ENCODE measurements at regions not wholly inside any gene's neighbourhood (a gene's known extent, or its start where the extent isn't known, plus 50 kb on each side); places are given as distances from the start of the nearest gene placed in this dataset.

DNA sequence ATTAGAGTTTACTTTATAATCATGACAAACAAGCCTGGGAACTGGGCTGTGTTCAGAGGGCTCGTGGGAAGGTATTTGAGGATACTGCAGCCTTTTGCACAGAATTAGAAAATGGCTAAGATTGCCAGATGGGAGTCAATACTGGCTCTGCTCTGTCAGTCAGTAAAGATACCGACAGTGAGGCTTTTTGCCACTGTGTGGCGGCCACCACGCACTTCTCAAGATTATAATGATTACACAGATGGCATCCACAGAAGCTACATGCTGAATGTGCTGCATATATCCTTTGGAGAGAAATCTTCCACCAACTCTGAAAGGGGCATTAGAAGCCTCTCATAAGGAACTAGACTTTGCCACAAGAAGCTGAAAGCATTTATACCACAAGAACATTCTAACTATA is 213.4 kb upstream of the PTBP2 start:
- no peaks in the 10 kb centered on the region for H3K9me3 ChIP-seq (ENCODE audit: control insufficient read depth, low read length)

DNA sequence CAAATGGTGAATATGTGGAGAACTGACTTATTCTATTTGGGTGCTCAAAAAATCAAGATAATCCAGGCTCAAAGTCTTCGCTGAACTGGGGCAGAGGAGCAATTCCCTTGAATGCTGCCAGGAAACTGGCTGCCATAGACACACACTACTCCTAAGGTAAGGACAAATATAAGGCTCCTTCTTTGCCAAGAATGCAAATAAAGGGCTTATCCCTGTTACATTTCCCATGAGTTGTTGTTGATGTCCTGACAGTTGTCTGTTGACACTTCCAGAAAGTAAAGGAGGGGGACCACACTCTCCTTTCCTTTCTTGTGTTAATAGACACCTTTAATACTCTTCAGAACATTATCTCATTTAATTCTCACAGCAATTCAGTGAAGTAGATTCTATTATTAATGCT is 212.2 kb upstream of the PTBP2 start:
- Histone ChIP-seq H3K9ac (ENCODE audit: low read length) (no peak overlapping the region), H3K36me3 (ENCODE audit: control insufficient read depth, insufficient read depth, low read length, severe bottlenecking) (no peaks in the 10 kb centered on the region), H3K27me3 (replicated peaks; ENCODE audit: control insufficient read depth, insufficient read depth, low read length) (no peaks in the 10 kb centered on the region), H3K4me3 (ENCODE audit: low read length) (no peak overlapping the region), H3K4me1 (ENCODE audit: control insufficient read depth, insufficient read depth, low read length) (no peaks in the 10 kb centered on the region), H3K9me3 (ENCODE audit: control insufficient read depth, low read length) (no peaks in the 10 kb centered on the region)
- DNase-seq (ENCODE audit: low read depth): no peak

More for the DNA sequence above, 213.4 kb upstream of the PTBP2 start:
- H3K4me1 ChIP-seq (ENCODE audit: control insufficient read depth, insufficient read depth, low read length): no peaks in the 10 kb centered on the region
- H3K36me3 ChIP-seq (ENCODE audit: control insufficient read depth, insufficient read depth, low read length, severe bottlenecking): no peaks in the 10 kb centered on the region
- no peak for DNase-seq (ENCODE audit: low read depth)
- no peak overlapping the region for H3K4me3 ChIP-seq (ENCODE audit: low read length)
- H3K27me3 ChIP-seq (replicated peaks; ENCODE audit: control insufficient read depth, insufficient read depth, low read length): no peaks in the 10 kb centered on the region
- no peak overlapping the region for H3K9ac ChIP-seq (ENCODE audit: low read length)

DNA sequence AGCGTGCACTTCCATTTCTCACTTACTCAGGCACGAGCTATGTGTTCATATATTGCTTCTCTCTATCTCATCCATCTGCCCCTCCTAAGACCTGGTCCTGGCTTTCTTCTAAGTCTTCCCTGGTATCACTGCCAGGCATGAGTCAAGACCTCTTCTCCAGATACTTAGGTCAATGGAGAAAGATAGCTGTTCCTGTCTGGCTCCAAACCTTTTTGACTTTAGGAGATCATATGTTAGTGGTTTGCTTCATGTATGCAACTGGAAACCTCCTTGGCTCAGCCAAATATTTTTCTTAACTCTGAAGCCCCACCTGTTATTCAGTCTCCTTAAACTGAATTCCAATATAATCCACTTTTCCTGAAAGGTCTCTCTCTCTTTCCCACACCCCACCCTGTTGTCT is 211.6 kb upstream of the PTBP2 start:
- H3K27me3 ChIP-seq (replicated peaks; ENCODE audit: control insufficient read depth, insufficient read depth, low read length): no peaks in the 10 kb centered on the region
- no peaks in the 10 kb centered on the region for H3K36me3 ChIP-seq (ENCODE audit: control insufficient read depth, insufficient read depth, low read length, severe bottlenecking)
- no peak overlapping the region for H3K9ac ChIP-seq (ENCODE audit: low read length)
- no peaks in the 10 kb centered on the region for H3K9me3 ChIP-seq (ENCODE audit: control insufficient read depth, low read length)
- H3K4me1 ChIP-seq (ENCODE audit: control insufficient read depth, insufficient read depth, low read length): no peaks in the 10 kb centered on the region
- no peak for DNase-seq (ENCODE audit: low read depth)
- H3K4me3 ChIP-seq (ENCODE audit: low read length): no peak overlapping the region

DNA sequence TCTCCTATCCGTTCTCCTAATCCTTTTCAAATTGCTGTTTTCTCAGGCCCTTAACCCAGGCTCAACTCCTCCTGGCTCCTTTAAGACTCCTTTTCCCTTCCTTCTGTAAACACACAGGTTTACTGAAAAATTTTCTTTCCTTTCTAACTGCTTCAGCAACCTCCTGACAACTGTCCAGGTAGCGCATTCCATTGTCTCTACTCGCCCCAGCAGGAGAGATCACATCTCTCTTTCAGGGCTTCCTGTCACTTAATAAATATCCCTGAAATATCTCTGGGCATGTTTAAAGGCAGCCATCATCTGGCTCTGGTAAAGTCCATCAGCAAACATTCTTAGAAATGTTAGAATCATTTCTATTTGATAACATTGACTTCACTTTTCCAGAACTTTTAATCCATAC is 211.2 kb upstream of the PTBP2 start:
- no peak for DNase-seq (ENCODE audit: low read depth)
- Histone ChIP-seq H3K9me3 (ENCODE audit: control insufficient read depth, low read length) (no peaks in the 10 kb centered on the region), H3K4me1 (ENCODE audit: control insufficient read depth, insufficient read depth, low read length) (no peaks in the 10 kb centered on the region), H3K9ac (ENCODE audit: low read length) (no peak overlapping the region), H3K4me3 (ENCODE audit: low read length) (no peak overlapping the region), H3K36me3 (ENCODE audit: control insufficient read depth, insufficient read depth, low read length, severe bottlenecking) (no peaks in the 10 kb centered on the region), H3K27me3 (replicated peaks; ENCODE audit: control insufficient read depth, insufficient read depth, low read length) (no peaks in the 10 kb centered on the region)

DNA sequence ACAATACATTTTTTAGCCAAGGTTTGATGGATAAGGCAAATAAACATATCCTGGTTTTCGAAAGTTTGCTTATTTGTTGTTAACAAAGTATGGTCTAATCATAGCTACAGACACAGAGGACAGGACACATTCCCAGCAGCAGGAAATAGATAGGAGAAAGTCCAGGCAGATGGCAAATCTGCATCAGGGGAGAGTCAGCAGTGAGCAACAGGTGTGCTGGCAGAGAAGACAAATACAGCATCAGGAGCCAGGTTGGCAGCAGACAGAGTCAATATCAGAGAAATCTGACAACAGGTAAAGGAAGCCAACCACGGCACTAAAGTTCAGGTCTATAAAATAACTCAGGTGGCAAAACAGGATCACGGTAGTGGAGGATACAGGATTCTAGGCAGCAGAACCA is 210.7 kb upstream of the PTBP2 start:
- Histone ChIP-seq H3K27me3 (replicated peaks; ENCODE audit: control insufficient read depth, insufficient read depth, low read length) (no peaks in the 10 kb centered on the region), H3K4me3 (ENCODE audit: low read length) (no peak overlapping the region), H3K36me3 (ENCODE audit: control insufficient read depth, insufficient read depth, low read length, severe bottlenecking) (no peaks in the 10 kb centered on the region), H3K4me1 (ENCODE audit: control insufficient read depth, insufficient read depth, low read length) (no peaks in the 10 kb centered on the region), H3K9me3 (ENCODE audit: control insufficient read depth, low read length) (no peaks in the 10 kb centered on the region), H3K9ac (ENCODE audit: low read length) (no peak overlapping the region)
- no peak for DNase-seq (ENCODE audit: low read depth)

DNA sequence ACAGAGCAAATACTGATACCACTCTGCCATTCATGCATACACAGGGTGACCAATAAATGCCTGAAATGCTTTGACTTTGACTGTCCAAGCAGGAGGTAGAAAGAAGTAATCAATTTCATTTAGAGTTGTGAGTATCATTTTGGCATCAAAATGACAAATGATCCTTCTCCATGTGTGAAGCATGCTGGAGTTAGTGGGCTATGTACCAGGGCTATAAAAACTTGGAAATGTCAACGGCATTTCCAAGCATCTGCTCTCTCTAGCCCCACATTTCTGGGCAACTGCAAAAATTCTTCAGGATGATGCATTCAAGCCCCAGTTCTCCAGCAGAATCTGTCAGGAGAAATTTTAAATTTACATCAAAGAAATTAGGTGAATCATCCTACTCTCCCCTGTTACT is 208.4 kb upstream of the PTBP2 start:
- H3K4me3 ChIP-seq (ENCODE audit: low read length): no peak overlapping the region
- no peaks in the 10 kb centered on the region for H3K4me1 ChIP-seq (ENCODE audit: control insufficient read depth, insufficient read depth, low read length)
- H3K9me3 ChIP-seq (ENCODE audit: control insufficient read depth, low read length): no peaks in the 10 kb centered on the region
- H3K27me3 ChIP-seq (replicated peaks; ENCODE audit: control insufficient read depth, insufficient read depth, low read length): no peaks in the 10 kb centered on the region
- DNase-seq (ENCODE audit: low read depth): no peak
- no peak overlapping the region for H3K9ac ChIP-seq (ENCODE audit: low read length)
- H3K36me3 ChIP-seq (ENCODE audit: control insufficient read depth, insufficient read depth, low read length, severe bottlenecking): no peaks in the 10 kb centered on the region

DNA sequence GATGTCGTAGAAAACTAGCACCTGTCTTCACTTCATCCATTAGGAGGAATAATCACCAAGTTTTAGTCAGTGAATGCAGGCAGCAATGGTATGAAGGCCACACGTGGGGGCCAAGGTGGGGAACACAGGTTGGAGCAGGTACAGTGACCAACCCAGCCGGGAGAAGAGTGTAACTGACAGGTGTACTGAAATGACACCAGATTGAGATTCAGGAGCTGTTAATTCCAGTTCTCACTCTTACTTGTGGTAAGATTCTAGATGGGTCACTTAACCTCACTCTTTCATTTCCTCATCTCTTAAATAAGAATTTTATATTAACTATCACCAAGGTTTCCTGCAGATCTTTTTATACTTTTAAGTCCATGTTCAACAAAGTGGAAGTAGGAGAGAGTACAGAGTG is 206.2 kb upstream of the PTBP2 start:
- Histone ChIP-seq H3K36me3 (ENCODE audit: control insufficient read depth, insufficient read depth, low read length, severe bottlenecking) (no peaks in the 10 kb centered on the region), H3K9me3 (ENCODE audit: control insufficient read depth, low read length) (no peaks in the 10 kb centered on the region), H3K4me1 (ENCODE audit: control insufficient read depth, insufficient read depth, low read length) (peaks cover 8% of the 10 kb centered on the region), H3K9ac (ENCODE audit: low read length) (no peak overlapping the region), H3K27me3 (replicated peaks; ENCODE audit: control insufficient read depth, insufficient read depth, low read length) (no peaks in the 10 kb centered on the region), H3K4me3 (ENCODE audit: low read length) (no peak overlapping the region)
- DNase-seq (ENCODE audit: low read depth): no peak

DNA sequence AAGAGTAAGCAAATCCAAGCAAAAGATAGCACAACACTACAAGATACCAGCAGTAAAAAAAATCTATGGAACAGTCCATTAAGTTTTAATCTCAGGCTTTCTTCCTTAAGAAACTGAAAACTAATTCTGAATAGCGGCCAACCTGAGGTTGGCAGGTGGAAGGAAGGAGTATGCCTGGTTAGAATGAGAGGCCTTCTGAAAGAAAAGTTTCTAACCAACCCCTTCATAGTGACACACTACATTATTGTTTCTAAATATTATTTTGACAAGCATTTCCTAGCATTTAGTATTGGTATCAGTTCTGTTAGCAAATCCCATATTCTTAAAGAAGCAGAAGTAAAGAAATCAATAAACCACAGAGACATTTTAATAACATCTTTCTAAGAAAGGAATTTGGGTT is 205.7 kb upstream of the PTBP2 start:
- DNase-seq (ENCODE audit: low read depth): no peak
- H3K9ac ChIP-seq (ENCODE audit: low read length): no peak overlapping the region
- H3K27me3 ChIP-seq (replicated peaks; ENCODE audit: control insufficient read depth, insufficient read depth, low read length): no peaks in the 10 kb centered on the region
- no peaks in the 10 kb centered on the region for H3K36me3 ChIP-seq (ENCODE audit: control insufficient read depth, insufficient read depth, low read length, severe bottlenecking)
- no peaks in the 10 kb centered on the region for H3K9me3 ChIP-seq (ENCODE audit: control insufficient read depth, low read length)
- no peak overlapping the region for H3K4me3 ChIP-seq (ENCODE audit: low read length)
- peaks cover 13% of the 10 kb centered on the region for H3K4me1 ChIP-seq (ENCODE audit: control insufficient read depth, insufficient read depth, low read length)

DNA sequence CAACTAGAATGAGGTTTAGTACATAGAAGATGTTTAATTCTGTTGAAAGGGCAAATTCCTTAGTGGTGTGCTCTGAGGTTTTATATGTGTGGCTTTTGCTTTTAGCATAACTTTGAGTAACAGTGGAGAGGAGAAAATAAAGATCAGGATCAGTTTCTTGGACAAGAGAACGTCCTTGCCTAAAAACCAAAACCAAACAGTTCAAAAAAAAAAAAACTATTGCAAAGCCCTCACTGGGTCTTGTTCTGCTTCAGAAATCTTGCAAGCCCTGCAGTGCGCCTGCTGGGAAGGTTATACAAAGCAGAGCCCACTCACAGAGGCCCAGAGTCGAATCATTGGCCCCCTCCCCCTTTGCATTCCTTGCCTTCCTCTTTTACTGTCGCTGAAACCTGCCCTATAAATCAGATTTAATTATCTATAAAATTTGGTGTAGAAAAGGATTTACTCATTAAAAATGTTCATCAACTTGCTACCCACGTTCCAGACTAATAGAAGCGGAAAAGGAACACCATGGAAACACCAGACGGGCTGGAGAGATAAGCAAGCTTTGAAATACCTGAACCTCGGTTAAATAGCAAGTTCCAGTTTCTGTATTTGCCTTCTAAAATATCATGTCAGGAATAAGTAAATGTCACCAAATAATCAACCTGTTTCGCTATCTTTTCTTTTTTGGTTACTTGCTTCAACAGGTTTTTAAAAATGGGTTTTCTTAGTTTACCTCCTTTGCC is 201.6 kb upstream of the PTBP2 start:
- DNase-seq (ENCODE audit: low read depth): no peak

DNA sequence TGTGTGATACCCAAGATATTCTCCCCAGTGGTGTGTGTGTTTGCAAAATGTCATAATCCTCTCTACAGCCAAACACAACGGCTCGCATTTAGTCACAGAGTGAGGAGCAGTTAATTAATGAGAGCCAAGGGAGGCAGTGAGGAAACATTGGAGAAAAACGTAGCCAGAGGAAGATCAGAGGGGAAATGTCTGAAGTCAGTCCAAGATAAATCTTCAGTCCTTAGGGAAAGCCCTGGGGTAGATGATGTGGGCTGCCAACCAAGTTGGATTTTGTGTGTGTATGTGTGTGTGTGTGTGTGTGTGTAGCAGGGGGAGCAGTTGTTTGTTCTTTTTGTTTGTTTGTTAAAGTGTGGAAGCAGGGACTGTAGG is 201.0 kb upstream of the PTBP2 start:
- peak; percentile 20 for DNase-seq (ENCODE audit: low read depth)
- peaks cover 44% of the 10 kb centered on the region for H3K4me1 ChIP-seq (ENCODE audit: control insufficient read depth, insufficient read depth, low read length)
- peak overlapping the region; percentile 44 for H3K9ac ChIP-seq (ENCODE audit: low read length)
- peak overlapping the region; percentile 39 for H3K4me3 ChIP-seq (ENCODE audit: low read length)
- no peaks in the 10 kb centered on the region for H3K36me3 ChIP-seq (ENCODE audit: control insufficient read depth, insufficient read depth, low read length, severe bottlenecking)
- no peaks in the 10 kb centered on the region for H3K27me3 ChIP-seq (replicated peaks; ENCODE audit: control insufficient read depth, insufficient read depth, low read length)
- H3K9me3 ChIP-seq (ENCODE audit: control insufficient read depth, low read length): no peaks in the 10 kb centered on the region

More for the DNA sequence above, 201.6 kb upstream of the PTBP2 start:
- Histone ChIP-seq H3K4me1 (ENCODE audit: control insufficient read depth, insufficient read depth, low read length) (peaks cover 39% of the 10 kb centered on the region), H3K27me3 (replicated peaks; ENCODE audit: control insufficient read depth, insufficient read depth, low read length) (no peaks in the 10 kb centered on the region), H3K36me3 (ENCODE audit: control insufficient read depth, insufficient read depth, low read length, severe bottlenecking) (no peaks in the 10 kb centered on the region), H3K9me3 (ENCODE audit: control insufficient read depth, low read length) (no peaks in the 10 kb centered on the region), H3K9ac (ENCODE audit: low read length) (peak overlapping the region; percentile 44), H3K4me3 (ENCODE audit: low read length) (peak overlapping the region; percentile 39)

DNA sequence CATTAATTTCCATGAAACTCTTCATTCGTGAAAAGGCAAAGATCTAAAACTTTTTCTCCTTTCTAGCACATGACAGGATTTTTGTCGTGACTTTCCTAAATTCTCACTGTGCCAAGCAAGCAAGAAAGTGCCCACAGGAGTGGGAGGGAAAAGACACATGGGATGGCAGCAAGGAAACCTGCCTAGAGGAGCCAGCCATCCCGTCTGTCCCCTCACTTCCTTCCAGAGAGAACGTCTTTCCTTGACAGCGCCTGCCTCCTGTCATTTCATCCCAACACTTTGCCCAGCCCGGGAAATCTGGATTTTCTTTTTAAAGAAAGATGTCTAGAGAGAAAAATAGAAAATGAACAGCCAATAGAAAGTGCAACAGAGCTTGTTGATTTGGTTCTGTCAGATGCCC is 200.6 kb upstream of the PTBP2 start:
- Histone ChIP-seq H3K9me3 (ENCODE audit: control insufficient read depth, low read length) (no peaks in the 10 kb centered on the region), H3K36me3 (ENCODE audit: control insufficient read depth, insufficient read depth, low read length, severe bottlenecking) (no peaks in the 10 kb centered on the region), H3K4me1 (ENCODE audit: control insufficient read depth, insufficient read depth, low read length) (peaks cover 49% of the 10 kb centered on the region), H3K27me3 (replicated peaks; ENCODE audit: control insufficient read depth, insufficient read depth, low read length) (no peaks in the 10 kb centered on the region), H3K9ac (ENCODE audit: low read length) (no peak overlapping the region), H3K4me3 (ENCODE audit: low read length) (no peak overlapping the region)
- no peak for DNase-seq (ENCODE audit: low read depth)

Data from adipocyte (in vitro differentiated cells).